HuH-7 (cell line): ENCODE measurements at regions not wholly inside any gene's neighbourhood (a gene's known extent, or its start where the extent isn't known, plus 50 kb on each side); places are given as distances from the start of the nearest gene placed in this dataset.
"Not testable (repeated sequence)": the region's sequence is repeated elsewhere in the genome, so short reads cannot be mapped to it uniquely, and the experiment has no call there.

Experiments used
- DNase-seq: peaks from one replicate; pipeline ENCODE4 v3.0.0; 2011; ENCODE audit warnings: low spot score

DNA sequence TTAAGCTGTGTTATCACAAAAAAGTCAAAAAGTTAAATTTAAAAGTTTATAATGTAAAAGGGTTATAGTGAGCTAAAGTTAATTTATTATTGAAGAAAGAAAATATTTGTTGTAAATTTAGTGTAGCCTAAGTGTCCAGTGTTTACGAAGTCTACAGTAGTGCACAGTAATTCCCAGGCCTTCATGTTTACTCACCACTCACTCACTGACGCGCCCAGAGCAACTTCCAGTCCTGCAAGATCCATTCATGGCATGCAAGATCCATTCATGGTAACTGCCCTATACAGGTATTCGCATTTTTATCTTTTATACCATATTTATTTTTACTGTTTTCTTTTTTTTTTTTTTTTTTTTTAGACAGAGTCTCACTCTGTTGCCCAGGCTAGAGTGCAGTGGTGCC, 69.5 kb downstream of the TPRA1 start:
- DNase-seq, result no peak

- DNase-seq, result no peak
Observed at GRCh38 chr3:127518456-127519081, 72.0 kb downstream of the TPRA1 start.

- no peak for DNase-seq
Observed at GRCh38 chr3:127512256-127512655, 78.3 kb downstream of the TPRA1 start.

DNA sequence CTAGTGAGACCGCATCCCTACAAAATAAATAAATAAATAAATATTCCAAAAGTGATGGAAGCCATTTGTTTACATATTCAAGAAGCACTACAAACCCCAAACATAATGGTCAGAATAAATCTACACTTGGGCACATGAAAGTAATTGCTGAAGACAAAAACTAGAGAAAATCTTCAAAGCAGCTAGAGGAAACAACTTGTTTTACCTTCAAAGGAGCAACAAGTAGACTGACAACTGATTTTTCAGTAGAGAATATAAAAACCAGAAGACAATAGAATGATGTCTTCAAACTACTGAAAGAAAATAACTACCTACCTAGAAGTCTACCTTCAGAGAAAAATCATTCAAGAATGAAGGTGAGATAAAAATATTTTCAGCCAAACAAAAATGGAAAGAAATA, 89.4 kb downstream of the TPRA1 start:
- no peak for DNase-seq

- no peak for DNase-seq
Observed at GRCh38 chr3:127497676-127498075, 92.9 kb downstream of the TPRA1 start.

GRCh38 chr3:127497166-127497565, 93.4 kb downstream of the TPRA1 start:
- DNase-seq, result no peak

DNA sequence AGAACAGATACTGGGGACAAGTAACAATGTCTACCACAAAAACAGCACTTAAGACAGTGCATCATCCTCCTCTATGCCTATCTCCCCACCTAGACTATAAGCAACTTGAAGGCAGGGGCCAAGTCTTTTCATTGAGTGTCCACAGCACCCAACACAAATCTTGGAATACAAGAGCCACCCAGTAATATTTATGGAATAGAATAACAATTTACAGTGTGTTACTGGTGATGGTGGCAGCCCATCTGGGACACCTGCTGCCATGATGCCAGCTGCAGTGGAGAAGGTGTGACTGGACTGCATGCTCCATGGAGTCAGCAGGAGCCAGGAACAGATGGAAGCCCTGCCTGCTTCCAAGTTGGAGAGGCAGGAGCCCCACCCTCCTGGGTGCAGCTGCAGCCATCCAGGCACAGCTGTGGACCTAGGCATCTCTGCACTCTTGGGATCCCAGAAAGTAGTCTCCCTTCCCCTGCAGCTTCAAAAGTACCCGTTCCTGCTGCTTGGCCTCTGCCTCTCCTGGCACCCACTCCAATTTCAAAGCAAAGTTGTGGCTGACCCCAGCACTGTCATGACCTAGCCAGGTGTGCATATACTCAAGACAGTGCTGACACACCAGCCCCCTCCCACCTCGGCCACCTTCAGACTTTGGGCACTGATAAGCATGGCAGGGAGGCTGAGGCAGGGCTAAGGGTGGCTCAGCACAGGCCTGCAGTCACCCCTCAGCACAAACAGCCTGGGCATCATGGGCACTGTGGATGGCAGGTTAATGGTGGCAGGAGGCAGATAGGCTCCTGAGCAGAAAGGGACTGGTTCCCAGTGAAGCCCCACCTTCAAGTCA, 94.5 kb downstream of the TPRA1 start:
- no peak for DNase-seq

GRCh38 chr3:127493924-127494646, 96.4 kb downstream of the TPRA1 start:
- no peak for DNase-seq

DNA sequence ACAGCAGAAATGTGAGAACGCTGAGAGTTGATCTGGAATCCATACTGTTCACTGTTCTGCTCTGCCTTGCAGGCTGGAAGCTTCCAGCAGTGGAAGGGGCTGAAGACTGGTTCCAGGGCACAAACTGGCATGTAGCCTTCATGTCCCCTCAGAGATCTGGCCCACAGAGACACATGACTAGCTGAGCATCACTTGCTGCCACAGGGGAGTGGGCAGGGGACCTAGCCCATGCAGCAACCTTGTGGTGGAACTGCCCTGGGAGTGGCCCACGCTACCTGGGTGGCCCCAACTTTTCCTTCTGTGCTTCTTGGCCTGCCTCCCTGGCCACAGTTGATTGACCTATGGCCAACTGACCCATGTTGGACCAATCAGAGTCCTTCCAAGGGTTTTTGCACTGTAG, 98.1 kb downstream of the TPRA1 start:
- no peak for DNase-seq

GRCh38 chr3:127491909-127492308, 98.6 kb downstream of the TPRA1 start:
- peak; percentile 1 for DNase-seq

DNA sequence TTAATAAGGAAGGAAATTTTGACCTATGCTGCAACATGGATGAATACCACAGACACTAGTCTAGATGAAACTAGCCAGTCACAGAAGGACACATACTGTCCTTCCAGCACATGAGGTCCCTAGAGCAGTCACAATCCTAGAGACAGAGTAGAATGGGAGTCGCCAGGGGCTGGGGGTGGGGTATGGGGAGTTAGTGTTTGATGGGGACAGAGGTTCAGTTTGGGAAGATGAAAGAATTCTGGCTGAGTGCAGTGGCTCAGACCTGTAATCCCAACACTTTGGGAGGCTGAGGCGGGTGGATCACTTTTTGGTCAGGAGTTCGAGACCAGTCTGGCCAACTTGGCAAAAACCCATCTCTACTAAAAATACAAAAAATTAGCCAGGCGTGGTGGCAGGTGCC, 99.2 kb downstream of the TPRA1 start:
- no peak for DNase-seq

DNA sequence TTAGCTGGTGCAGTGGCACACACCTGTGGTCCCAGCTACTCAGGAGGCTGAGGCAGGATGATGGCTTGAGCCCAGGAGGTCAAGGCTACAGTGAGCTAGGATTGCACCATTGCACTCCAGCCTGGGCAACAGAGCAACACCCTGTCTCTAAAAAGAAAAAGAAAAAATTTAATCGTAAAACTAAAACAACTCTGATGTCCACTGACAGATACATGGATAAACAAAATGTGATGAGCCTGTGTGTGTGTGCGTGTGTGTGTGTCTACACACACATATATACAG, 99.6 kb downstream of the TPRA1 start:
- not testable (repeated sequence) for DNase-seq

DNA sequence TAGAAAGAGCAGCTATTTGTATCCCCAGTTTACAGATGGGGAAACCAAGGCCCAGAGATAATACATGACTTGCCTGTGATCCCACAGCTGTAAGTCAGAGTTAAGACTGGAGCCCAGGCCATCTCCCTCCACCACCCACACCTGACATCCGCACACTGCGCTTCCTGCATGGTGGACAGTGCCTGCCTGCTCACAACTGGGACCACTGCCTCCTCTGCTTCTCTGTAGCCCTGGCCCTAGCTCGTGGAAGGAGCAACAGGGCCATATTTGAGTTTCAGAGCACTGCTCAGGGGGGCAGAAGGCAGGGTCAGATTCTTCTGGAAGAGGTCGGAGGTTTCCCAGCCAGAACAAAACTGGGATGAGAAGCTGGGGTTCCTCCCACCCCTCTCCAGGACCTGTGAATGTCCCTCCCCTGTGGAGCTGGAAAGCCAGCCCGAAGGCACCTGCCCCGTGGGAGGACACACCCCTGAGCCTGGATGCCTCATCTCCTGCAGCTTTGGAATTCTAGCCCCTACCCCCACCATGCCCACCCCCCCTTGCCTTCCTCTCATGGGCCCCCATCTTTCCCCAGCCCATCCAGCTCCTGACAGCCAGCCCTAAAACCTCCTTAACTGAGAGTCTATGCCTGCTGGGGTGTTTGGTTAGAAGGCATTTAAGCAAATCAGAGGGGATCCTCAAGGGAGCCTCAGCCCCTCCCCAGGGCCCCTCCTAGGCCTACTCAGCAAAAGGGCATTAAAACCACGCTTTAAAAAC, 100.1 kb downstream of the TPRA1 start:
- DNase-seq, result peak; percentile 4

- DNase-seq, result peak; percentile 2
Observed at GRCh38 chr3:127489357-127489756, 101.2 kb downstream of the TPRA1 start.

GRCh38 chr3:127488740-127489139, 101.8 kb downstream of the TPRA1 start:
- DNase-seq, result no peak

- DNase-seq, result peak; percentile 13
Observed at GRCh38 chr3:127488141-127488672, 102.3 kb downstream of the TPRA1 start.

- DNase-seq, result no peak
Observed at GRCh38 chr3:127487196-127487595, 103.3 kb downstream of the TPRA1 start.

- peak; percentile 7 for DNase-seq
Observed at GRCh38 chr3:127486321-127486944, 104.1 kb downstream of the TPRA1 start.

DNA sequence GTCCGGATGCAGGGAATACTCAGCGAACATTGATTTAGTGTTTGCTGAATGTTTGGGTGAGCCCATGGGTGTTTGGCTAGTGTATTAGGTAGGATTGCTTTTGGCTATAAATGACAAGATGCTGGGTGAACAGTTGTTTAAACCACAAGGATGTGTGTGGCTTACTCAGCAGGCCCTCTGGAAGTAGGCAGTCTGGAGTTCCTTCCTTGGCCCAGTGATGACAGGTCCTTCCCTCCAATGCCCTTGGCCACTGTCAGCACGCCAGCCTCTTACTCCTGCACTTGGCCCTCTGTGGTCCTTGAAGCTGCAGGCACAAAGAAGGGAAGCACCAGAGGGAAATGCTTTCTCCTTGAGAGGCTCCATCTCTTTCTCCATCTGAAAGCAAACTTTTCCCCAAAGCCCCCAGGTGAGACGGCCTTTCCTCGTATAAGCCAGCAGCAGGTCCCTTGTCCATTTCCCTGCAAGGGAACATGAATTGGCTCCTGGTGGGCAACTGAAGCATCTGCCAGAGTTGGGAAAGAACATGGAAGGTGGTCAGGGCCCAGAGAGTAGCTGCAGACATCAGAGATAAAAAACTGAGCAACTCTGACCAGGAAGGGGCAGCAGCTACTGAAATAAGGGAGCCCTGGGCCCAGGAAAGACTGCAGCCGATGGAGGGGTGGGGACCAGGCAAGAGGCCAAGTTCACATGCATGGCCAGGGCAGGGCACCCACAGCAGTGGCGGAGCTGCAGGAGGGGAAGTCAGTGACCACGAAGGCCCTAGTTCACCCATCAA, 105.0 kb downstream of the TPRA1 start:
- DNase-seq, result no peak

GRCh38 chr3:127484601-127485388, 105.7 kb downstream of the TPRA1 start:
- no peak for DNase-seq
